ENCODE measurements at regions not wholly inside any gene's neighbourhood (a gene's known extent, or its start where the extent isn't known, plus 50 kb on each side); places are given as distances from the start of the nearest gene placed in this dataset.

DNA sequence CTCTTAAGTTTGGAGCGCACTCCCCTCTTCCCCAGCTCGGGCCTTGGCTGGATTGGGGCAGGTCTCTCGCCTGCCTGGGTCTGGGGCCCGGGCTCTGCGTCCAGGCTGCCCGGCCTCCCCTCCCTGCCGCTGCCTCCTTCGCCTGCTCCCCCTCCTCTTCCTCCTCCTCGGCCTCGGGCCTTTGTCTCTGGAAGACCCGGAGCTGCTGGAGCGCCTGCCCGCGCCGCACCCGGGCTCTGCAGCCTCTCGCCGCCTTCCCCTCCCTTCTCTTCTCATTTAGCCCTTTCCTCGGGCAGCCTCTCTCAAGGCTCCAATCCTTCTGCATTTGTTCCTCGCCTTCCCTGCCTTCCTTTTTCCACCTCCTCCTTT is 218.5 kb downstream of the C9orf50 start:
- TF ChIP-seq CTCF (conservative IDR thresholded peaks at IDR 0.05; ENCODE audit: low read depth, low read length): no peak
- DNase-seq (ENCODE audit: low read depth): no peak
- no peak overlapping the region for H3K4me3 ChIP-seq (ENCODE audit: low read depth, low read length)

GRCh38 chr9:129401623-129402370 is 219.1 kb downstream of the C9orf50 start:
- H3K4me3 ChIP-seq (ENCODE audit: low read depth, low read length): no peak overlapping the region
- no peak for TF ChIP-seq CTCF (conservative IDR thresholded peaks at IDR 0.05; ENCODE audit: low read depth, low read length)
- no peak for DNase-seq (ENCODE audit: low read depth)

GRCh38 chr9:129400971-129401622 is 219.8 kb downstream of the C9orf50 start:
- DNase-seq (ENCODE audit: low read depth): no peak
- no peak overlapping the region for H3K4me3 ChIP-seq (ENCODE audit: low read depth, low read length)
- no peak for TF ChIP-seq CTCF (conservative IDR thresholded peaks at IDR 0.05; ENCODE audit: low read depth, low read length)

DNA sequence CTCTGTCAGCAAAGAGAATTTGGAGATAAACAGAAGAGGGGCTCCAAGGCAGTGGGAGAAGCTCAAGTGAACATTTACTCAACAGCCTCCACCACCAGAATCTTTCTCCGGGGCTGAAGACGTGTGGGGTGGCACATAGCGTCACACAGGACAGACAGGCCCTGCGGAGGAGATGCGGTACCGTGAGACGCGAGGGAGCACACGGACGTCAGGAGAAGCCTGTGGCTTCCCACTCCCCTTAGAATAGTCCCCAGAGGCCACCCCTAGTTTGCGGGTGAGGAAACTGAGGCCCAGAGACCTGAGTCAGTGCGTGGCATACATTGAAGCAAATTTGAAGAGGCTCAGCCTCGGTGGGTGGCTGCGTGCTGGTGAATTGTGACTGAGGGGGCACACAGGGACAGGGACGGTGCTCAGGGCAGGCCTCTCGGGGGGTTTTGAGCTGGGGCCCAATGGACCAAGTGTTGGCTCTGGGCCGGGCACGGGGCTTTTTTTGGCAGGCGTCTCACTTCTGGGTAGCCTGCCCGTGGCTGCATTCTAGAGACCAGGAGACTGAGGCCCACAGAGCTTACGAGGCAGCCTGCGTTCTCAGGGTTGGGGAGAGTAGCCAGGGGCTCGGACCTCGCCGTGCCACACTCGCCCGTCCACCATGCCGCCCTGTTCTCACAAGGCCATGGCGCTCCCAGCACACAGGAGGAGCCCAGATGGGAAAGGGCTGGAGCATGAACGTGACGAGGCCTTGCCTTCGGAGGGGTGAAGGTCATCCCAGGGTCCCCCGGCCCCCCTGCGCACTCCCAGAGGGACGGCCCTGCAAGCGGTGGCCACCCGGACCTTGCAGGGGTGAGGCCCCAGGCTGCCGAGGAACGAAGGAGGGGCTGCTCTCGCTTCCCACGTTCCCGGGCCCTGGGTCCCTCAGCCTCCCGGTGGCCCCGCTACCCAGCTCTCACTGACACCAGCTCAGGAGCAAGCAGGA is 220.6 kb downstream of the C9orf50 start:
- no peak overlapping the region for H3K4me3 ChIP-seq (ENCODE audit: low read depth, low read length)
- no peak for DNase-seq (ENCODE audit: low read depth)
- TF ChIP-seq CTCF (conservative IDR thresholded peaks at IDR 0.05; ENCODE audit: low read depth, low read length): no peak

GRCh38 chr9:129399634-129399990 is 221.3 kb downstream of the C9orf50 start:
- no peak overlapping the region for H3K4me3 ChIP-seq (ENCODE audit: low read depth, low read length)
- no peak for DNase-seq (ENCODE audit: low read depth)
- no peak for TF ChIP-seq CTCF (conservative IDR thresholded peaks at IDR 0.05; ENCODE audit: low read depth, low read length)

DNA sequence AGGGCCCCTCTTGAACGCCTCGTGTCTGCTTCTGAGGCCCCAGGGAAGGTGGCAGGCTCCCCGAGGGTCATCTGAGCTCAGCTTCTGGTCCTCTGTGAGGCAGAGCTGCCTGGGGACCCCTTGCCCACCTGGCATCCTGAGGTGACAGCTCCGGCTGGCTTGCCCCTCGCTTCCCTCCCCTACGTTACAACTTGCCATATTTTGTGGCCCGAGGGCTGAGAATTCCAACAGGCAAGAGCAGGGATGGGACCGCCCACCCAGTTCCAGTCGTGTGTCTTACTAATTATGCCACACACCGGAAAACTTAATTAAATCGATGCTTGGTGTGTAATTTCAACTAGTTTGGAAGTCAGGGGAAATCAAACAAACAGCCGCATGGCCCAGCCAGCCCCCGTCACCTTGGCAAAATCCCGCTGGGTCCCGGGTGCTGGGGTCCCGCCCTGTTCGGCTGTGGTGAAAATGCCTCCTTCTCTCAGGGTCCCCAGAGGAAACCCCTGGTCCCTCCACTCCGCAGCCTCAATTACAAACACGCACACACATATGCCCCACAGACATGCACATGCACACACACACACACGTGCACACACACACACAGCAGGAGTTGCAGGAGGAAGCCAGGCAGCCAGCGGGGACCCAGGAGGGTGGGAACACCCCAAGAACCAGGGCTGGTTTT is 221.0 kb upstream of the IER5L start:
- no peak for TF ChIP-seq CTCF (conservative IDR thresholded peaks at IDR 0.05; ENCODE audit: low read depth, low read length)
- DNase-seq (ENCODE audit: low read depth): no peak

More for the DNA sequence above, 221.0 kb upstream of the IER5L start:
- no peak overlapping the region for H3K4me3 ChIP-seq (ENCODE audit: low read depth, low read length)
